Endothelial cell of umbilical vein (primary cell): ENCODE measurements at regions not wholly inside any gene's neighbourhood (a gene's known extent, or its start where the extent isn't known, plus 50 kb on each side); places are given as distances from the start of the nearest gene placed in this dataset.

Experiments
- BruUV-seq: library from RNA; stranded (reverse); fragments of 400-500 nt; replicated peaks from 2 replicates; lab custom pipeline; 2021; lab: Mats Ljungman, UMichigan
- CTCF ChIA-PET: fragments of 300-600, 350-600 bp; sonication (Branson Sonifier 250); formaldehyde crosslinking; loops from one replicate; lab custom pipeline; 2021; ENCODE audit warnings: antibody characterized with exemption, inconsistent platforms; lab: Charles Lee
- POLR2A ChIA-PET: fragments of 300-600, 350-600 bp; sonication (Branson Sonifier 250); formaldehyde crosslinking; loops from one replicate; lab custom pipeline; 2021; ENCODE audit warnings: antibody characterized with exemption, inconsistent platforms; lab: Charles Lee
- DNase-seq: peaks from one replicate; pipeline ENCODE4 v3.0.0-alpha.2; 2011; ENCODE audit warnings: low read depth, low spot score
- FAIRE-seq: peaks from 2 replicates; lab custom pipeline; 2011; peaks lifted over from hg19 to GRCh38; lab: Jason Lieb, UNC
- H2AFZ ChIP-seq: 2 replicates; pipeline ENCODE4 v1.6.0; 2012; ENCODE audit warnings: low read depth, low read length, control low read depth, inconsistent platforms
- H3K27ac ChIP-seq: 2 replicates; pipeline ENCODE4 v1.5.1; 2011; ENCODE audit warnings: low read depth, mild to moderate bottlenecking, control low read depth, low read length, moderate library complexity; ENCODE audit not compliant: insufficient read depth
- H3K27me3 ChIP-seq, 2 experiments: 2 replicates each; pipeline versions ENCODE4 v1.6.0 to v1.6.1; 2011; ENCODE audit warnings: low read length in 2 of 2, mixed read lengths in 1 of 2; ENCODE audit not compliant: control insufficient read depth in 2 of 2, insufficient read depth in 2 of 2
- H3K36me3 ChIP-seq, 2 experiments: 2 replicates in 1 of 2; 3 replicates in 1 of 2; pipeline ENCODE4 v1.5.1; 2011; ENCODE audit warnings: low read length in 2 of 2, mild to moderate bottlenecking in 1 of 2, moderate library complexity in 1 of 2; ENCODE audit not compliant: control insufficient read depth in 2 of 2, insufficient read depth in 2 of 2; ENCODE audit errors: extremely low read depth in 1 of 2
- H3K4me1 ChIP-seq: 3 replicates; pipeline ENCODE4 v1.5.1; 2011; ENCODE audit warnings: mild to moderate bottlenecking, low read length; ENCODE audit not compliant: control insufficient read depth, insufficient read depth; ENCODE audit errors: extremely low read depth
- H3K4me2 ChIP-seq: 2 replicates; pipeline ENCODE4 v1.6.1; 2011; ENCODE audit warnings: low read length, control low read depth, mixed read lengths; ENCODE audit not compliant: insufficient read depth
- H3K4me3 ChIP-seq, 3 experiments: fragments of 200-600 bp in 1 of 3; sonication (generic), shearing (Covaris generic) in 1 of 3; replicated peaks in 1 of 3; 2 replicates each; pipeline ENCODE4 v1.5.1; 2011 to 2016; ENCODE audit warnings: control low read depth in 3 of 3, low read length in 3 of 3, mild to moderate bottlenecking in 2 of 3, inconsistent platforms in 1 of 3, low read depth in 1 of 3, moderate library complexity in 1 of 3; ENCODE audit not compliant: insufficient read depth in 1 of 3
- H3K79me2 ChIP-seq: 2 replicates; pipeline ENCODE4 v1.6.0; 2012; ENCODE audit warnings: low read length, inconsistent platforms; ENCODE audit not compliant: control insufficient read depth, insufficient read depth
- H3K9ac ChIP-seq: replicated peaks from 2 replicates; pipeline ENCODE3; 2011; ENCODE audit warnings: low read length, control low read depth; ENCODE audit not compliant: insufficient read depth; ENCODE audit errors: extremely low read depth
- H3K9me1 ChIP-seq: replicated peaks from 3 replicates; pipeline ENCODE4 v1.6.0; 2011; ENCODE audit warnings: mild to moderate bottlenecking, low read length; ENCODE audit not compliant: control insufficient read depth, insufficient read depth; ENCODE audit errors: extremely low read depth
- H3K9me3 ChIP-seq: replicated peaks from 2 replicates; pipeline ENCODE4 v1.5.1; 2012; ENCODE audit warnings: low read length, inconsistent platforms; ENCODE audit not compliant: control insufficient read depth, insufficient read depth
- H4K20me1 ChIP-seq: replicated peaks from 2 replicates; pipeline ENCODE3; 2011; ENCODE audit warnings: mild to moderate bottlenecking, low read length; ENCODE audit not compliant: control insufficient read depth, insufficient read depth; ENCODE audit errors: extremely low read depth
- EZH2 ChIP-seq: IDR thresholded peaks from 2 replicates; pipeline ENCODE4 v1.6.1; 2012; ENCODE audit warnings: borderline replicate concordance, low read depth, mild to moderate bottlenecking, moderate library complexity, low read length, inconsistent platforms; ENCODE audit not compliant: severe bottlenecking
- FOS ChIP-seq: IDR thresholded peaks from 2 replicates; pipeline ENCODE4 v1.6.1; 2011; ENCODE audit warnings: mild to moderate bottlenecking, low read length, moderate library complexity, borderline replicate concordance; ENCODE audit not compliant: insufficient read depth
- GATA2 ChIP-seq: IDR thresholded peaks from 2 replicates; pipeline ENCODE4 v1.7.0; 2011; ENCODE audit warnings: low read depth, mild to moderate bottlenecking, moderate library complexity, mixed read lengths, low read length; ENCODE audit not compliant: insufficient read length, insufficient read depth
- JUN ChIP-seq: IDR thresholded peaks from 2 replicates; pipeline ENCODE4 v1.6.1; 2011; ENCODE audit warnings: borderline replicate concordance, low read depth; ENCODE audit not compliant: insufficient read length, insufficient read depth
- MYC ChIP-seq: IDR thresholded peaks from one replicate; pipeline ENCODE4 v1.6.1; 2011; ENCODE audit warnings: mild to moderate bottlenecking, low read depth, low read length
- POLR2A ChIP-seq: IDR thresholded peaks from 2 replicates; pipeline ENCODE4 v1.6.1; 2012; ENCODE audit warnings: low read depth, mild to moderate bottlenecking, control low read depth, low read length
- POLR2AphosphoS5 ChIP-seq: IDR thresholded peaks from 2 replicates; pipeline ENCODE4 v1.6.1; 2012; ENCODE audit warnings: low read depth, mild to moderate bottlenecking, control low read depth, low read length, moderate library complexity; ENCODE audit not compliant: insufficient read depth
- dilution Hi-C: fragments of 300-500 bp; cut with MboI; formaldehyde crosslinking; loops from one replicate; pipeline ENCODE4 v1.15.0; 2019; ENCODE audit warnings: low sequenced_read_pairs; ENCODE audit not compliant: extremely low pct_ligation_motif_present
- intact Hi-C: fragments of 100-400 bp; cut with micrococcal nuclease; formaldehyde crosslinking; loops from one replicate; pipeline ENCODE4 v1.10.0; 2022
- TF ChIP-seq, protein P1 (sequence below): IDR thresholded peaks from 2 replicates; pipeline ENCODE4 v1.6.1; 2011; ENCODE audit not compliant: insufficient read depth, insufficient read length
- TF ChIP-seq, protein P2 (sequence below), 2 donors: IDR thresholded peaks; 1 replicate in 1 of 2; 2 replicates in 1 of 2; pipeline ENCODE4 v1.5.1; 2011; ENCODE audit warnings: low read length in 2 of 2, mild to moderate bottlenecking in 2 of 2, moderate library complexity in 2 of 2, control low read depth in 1 of 2, inconsistent platforms in 1 of 2, low read depth in 1 of 2; ENCODE audit not compliant: insufficient read depth in 1 of 2; ENCODE audit errors: extremely low read depth in 1 of 2

DNA sequence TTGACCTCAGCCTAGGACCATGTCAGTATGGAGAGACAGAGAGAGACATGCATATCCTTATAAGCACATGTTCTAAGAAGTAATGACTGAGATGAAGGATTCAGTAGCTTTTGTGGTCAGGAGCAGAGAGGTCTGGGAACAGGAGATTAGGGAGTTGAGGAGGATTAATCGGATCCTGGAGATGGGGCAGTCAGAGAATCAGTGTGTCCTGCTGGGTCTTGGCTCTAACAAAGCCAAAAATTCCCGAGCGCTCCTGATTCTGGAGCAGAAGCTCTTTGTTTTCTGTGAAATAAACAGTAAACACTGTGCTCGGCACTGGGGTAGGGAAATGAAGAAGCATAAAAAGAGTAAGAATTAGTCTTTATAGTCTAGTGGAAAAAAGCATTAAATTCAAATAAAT is 520.0 kb upstream of the CLINT1 start:
- H3K4me3 ChIP-seq = no peak overlapping the region
- FAIRE-seq (no peak), DNase-seq (no peak)
- H3K27me3 ChIP-seq = peaks cover 0 to 3% of the 10 kb centered on the region in 2 experiments
- H3K9me1 ChIP-seq = no peaks in the 10 kb centered on the region
- dilution Hi-C loops (no loop called here), intact Hi-C loops (no loop called here)
- H3K36me3 ChIP-seq = no peaks in the 10 kb centered on the region
- no peak overlapping the region for H3K4me2 ChIP-seq
- H3K27ac ChIP-seq = no peak overlapping the region
- no peaks in the 10 kb centered on the region for H3K9me3 ChIP-seq
- H3K9ac ChIP-seq = no peak overlapping the region
- ChIA-PET POLR2A (no interaction called here), CTCF (no interaction called here)
- no peaks in the 10 kb centered on the region for H3K79me2 ChIP-seq
- BruUV-seq = no TSS peak
- peaks cover 11% of the 10 kb centered on the region for H3K4me1 ChIP-seq
- H4K20me1 ChIP-seq = no peaks in the 10 kb centered on the region
- H2AFZ ChIP-seq = no peak overlapping the region
- TF ChIP-seq, protein P1, sequence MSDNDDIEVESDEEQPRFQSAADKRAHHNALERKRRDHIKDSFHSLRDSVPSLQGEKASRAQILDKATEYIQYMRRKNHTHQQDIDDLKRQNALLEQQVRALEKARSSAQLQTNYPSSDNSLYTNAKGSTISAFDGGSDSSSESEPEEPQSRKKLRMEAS = no peak
- TF ChIP-seq, protein P2, sequence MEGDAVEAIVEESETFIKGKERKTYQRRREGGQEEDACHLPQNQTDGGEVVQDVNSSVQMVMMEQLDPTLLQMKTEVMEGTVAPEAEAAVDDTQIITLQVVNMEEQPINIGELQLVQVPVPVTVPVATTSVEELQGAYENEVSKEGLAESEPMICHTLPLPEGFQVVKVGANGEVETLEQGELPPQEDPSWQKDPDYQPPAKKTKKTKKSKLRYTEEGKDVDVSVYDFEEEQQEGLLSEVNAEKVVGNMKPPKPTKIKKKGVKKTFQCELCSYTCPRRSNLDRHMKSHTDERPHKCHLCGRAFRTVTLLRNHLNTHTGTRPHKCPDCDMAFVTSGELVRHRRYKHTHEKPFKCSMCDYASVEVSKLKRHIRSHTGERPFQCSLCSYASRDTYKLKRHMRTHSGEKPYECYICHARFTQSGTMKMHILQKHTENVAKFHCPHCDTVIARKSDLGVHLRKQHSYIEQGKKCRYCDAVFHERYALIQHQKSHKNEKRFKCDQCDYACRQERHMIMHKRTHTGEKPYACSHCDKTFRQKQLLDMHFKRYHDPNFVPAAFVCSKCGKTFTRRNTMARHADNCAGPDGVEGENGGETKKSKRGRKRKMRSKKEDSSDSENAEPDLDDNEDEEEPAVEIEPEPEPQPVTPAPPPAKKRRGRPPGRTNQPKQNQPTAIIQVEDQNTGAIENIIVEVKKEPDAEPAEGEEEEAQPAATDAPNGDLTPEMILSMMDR (IDR thresholded peaks at IDR 0.05; ENCODE audit: extremely low read depth in 1 of 2, insufficient read depth in 1 of 2, low read depth in 1 of 2, low read length in 2 of 2) = no peak
- TF ChIP-seq GATA2 (no peak), JUN (no peak), POLR2AphosphoS5 (no peak), FOS (no peak), POLR2A (no peak), MYC (no peak), EZH2 (no peak)
